ENCODE measurements at regions not wholly inside any gene's neighbourhood (a gene's known extent, or its start where the extent isn't known, plus 50 kb on each side); places are given as distances from the start of the nearest gene placed in this dataset.

DNA sequence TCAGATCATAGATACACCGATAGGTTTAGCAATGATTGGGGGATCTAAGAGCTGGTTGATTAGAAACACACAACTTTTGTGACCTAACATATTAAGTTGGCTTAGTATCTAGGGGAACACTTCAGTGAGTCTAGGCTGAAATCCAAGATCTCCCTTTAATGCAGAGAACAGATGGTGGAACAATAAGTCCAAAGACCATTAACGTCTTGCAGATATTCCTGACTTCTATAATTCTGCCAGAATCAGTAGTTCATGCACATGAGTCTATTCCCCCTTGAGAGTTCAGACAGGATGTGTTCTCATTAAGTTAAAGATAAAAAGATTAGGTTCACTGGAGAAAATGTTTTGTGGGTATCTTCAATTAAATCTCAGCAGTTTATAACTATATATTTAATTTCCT, 506.5 kb downstream of the TSN start:
- no peak overlapping the region for H3K4me3 ChIP-seq
- TF ChIP-seq EZH2 (IDR thresholded peaks at IDR 0.05; ENCODE audit: low read depth) (no peak), CTCF (conservative IDR thresholded peaks at IDR 0.05) (no peak)
- POLR2A ChIA-PET (ENCODE audit: unreplicated experiment) = no interaction called here
- H3K27me3 ChIP-seq (ENCODE audit: insufficient read depth, low read depth) = no peaks in the 10 kb centered on the region
- H3K9me2 ChIP-seq (ENCODE audit: insufficient read depth) = no peaks in the 10 kb centered on the region
- H2AFZ ChIP-seq = no peak overlapping the region
- no peak for DNase-seq
- H3K4me2 ChIP-seq = no peak overlapping the region
- H3K27ac ChIP-seq = no peak overlapping the region
- BruUV-seq (replicated peaks) = no TSS peak
- no peaks in the 10 kb centered on the region for H3K79me2 ChIP-seq (ENCODE audit: low read depth)
- intact Hi-C loops (cut with micrococcal nuclease; ENCODE audit: unreplicated experiment) = no loop called here
- no peaks in the 10 kb centered on the region for H3F3A ChIP-seq (ENCODE audit: insufficient read depth, low read depth)
- H4K20me1 ChIP-seq (ENCODE audit: insufficient read depth) = no peaks in the 10 kb centered on the region
- H3K36me3 ChIP-seq (ENCODE audit: low read depth) = no peaks in the 10 kb centered on the region
- H3K4me1 ChIP-seq (replicated peaks; ENCODE audit: insufficient read depth) = no peaks in the 10 kb centered on the region
- CTCF ChIA-PET = no interaction called here
- H3K9me3 ChIP-seq (ENCODE audit: insufficient read depth, low read depth) = no peaks in the 10 kb centered on the region

- DNase-seq = no peak
- Histone ChIP-seq H3K27me3 (ENCODE audit: insufficient read depth, low read depth) (no peaks in the 10 kb centered on the region), H3K9me2 (ENCODE audit: insufficient read depth) (no peaks in the 10 kb centered on the region), H3K79me2 (ENCODE audit: low read depth) (no peaks in the 10 kb centered on the region), H3K27ac (no peak overlapping the region), H3K9me3 (ENCODE audit: insufficient read depth, low read depth) (no peaks in the 10 kb centered on the region), H3F3A (ENCODE audit: insufficient read depth, low read depth) (no peaks in the 10 kb centered on the region), H3K4me1 (replicated peaks; ENCODE audit: insufficient read depth) (no peaks in the 10 kb centered on the region), H3K36me3 (ENCODE audit: low read depth) (no peaks in the 10 kb centered on the region), H3K4me2 (no peak overlapping the region), H3K4me3 (no peak overlapping the region), H4K20me1 (ENCODE audit: insufficient read depth) (no peaks in the 10 kb centered on the region), H2AFZ (no peak overlapping the region)
- BruUV-seq (replicated peaks) = no TSS peak
- CTCF ChIA-PET = no interaction called here
- intact Hi-C loops (cut with micrococcal nuclease; ENCODE audit: unreplicated experiment) = no loop called here
- POLR2A ChIA-PET (ENCODE audit: unreplicated experiment) = no interaction called here
- no peak for TF ChIP-seq CTCF (conservative IDR thresholded peaks at IDR 0.05)
- TF ChIP-seq EZH2 (IDR thresholded peaks at IDR 0.05; ENCODE audit: low read depth) = no peak
Observed at GRCh38 chr2:122263746-122264145, 508.3 kb downstream of the TSN start.

GRCh38 chr2:122266636-122267035, 511.2 kb downstream of the TSN start:
- Histone ChIP-seq H3K9me2 (ENCODE audit: insufficient read depth) (no peaks in the 10 kb centered on the region), H3K36me3 (ENCODE audit: low read depth) (no peaks in the 10 kb centered on the region), H3K9me3 (ENCODE audit: insufficient read depth, low read depth) (no peaks in the 10 kb centered on the region), H2AFZ (no peak overlapping the region), H3K27ac (no peak overlapping the region), H3K27me3 (ENCODE audit: insufficient read depth, low read depth) (no peaks in the 10 kb centered on the region), H3F3A (ENCODE audit: insufficient read depth, low read depth) (no peaks in the 10 kb centered on the region), H3K4me1 (replicated peaks; ENCODE audit: insufficient read depth) (no peaks in the 10 kb centered on the region), H3K4me2 (no peak overlapping the region), H3K79me2 (ENCODE audit: low read depth) (no peaks in the 10 kb centered on the region), H3K4me3 (no peak overlapping the region), H4K20me1 (ENCODE audit: insufficient read depth) (no peaks in the 10 kb centered on the region)
- ChIA-PET POLR2A (ENCODE audit: unreplicated experiment) (no interaction called here), CTCF (no interaction called here)
- TF ChIP-seq EZH2 (IDR thresholded peaks at IDR 0.05; ENCODE audit: low read depth) (no peak), CTCF (conservative IDR thresholded peaks at IDR 0.05) (no peak)
- intact Hi-C loops (cut with micrococcal nuclease; ENCODE audit: unreplicated experiment) = no loop called here
- BruUV-seq (replicated peaks) = no TSS peak
- DNase-seq = no peak

Measured in PC-9 (cell line).